Mucosa of descending colon (tissue), 3 donors: ENCODE measurements at regions not wholly inside any gene's neighbourhood (a gene's known extent, or its start where the extent isn't known, plus 50 kb on each side); places are given as distances from the start of the nearest gene placed in this dataset.

ENCODE experiments used
- ATAC-seq: fragments of 200-7000 bp; cut with Tn5 transposase; one replicate; pipeline ENCODE4 v1.9.1; 2020; ENCODE audit warnings: mild to moderate bottlenecking, moderate library complexity
- DNase-seq, 3 donors: peaks; one replicate each; pipeline ENCODE4 v3.0.0-alpha.2; 2020
- H3K36me3 ChIP-seq: fragments of 200-600 bp; one replicate; pipeline ENCODE4 v1.8.0; 2021; ENCODE audit warnings: low read depth, mild to moderate bottlenecking
- H3K4me1 ChIP-seq: fragments of 200-600 bp; one replicate; pipeline ENCODE4 v1.8.0; 2021; ENCODE audit warnings: low read depth, mild to moderate bottlenecking
- H3K4me3 ChIP-seq: fragments of 200-600 bp; one replicate; pipeline ENCODE4 v1.8.0; 2021; ENCODE audit warnings: mild to moderate bottlenecking
- H3K9me3 ChIP-seq: fragments of 200-600 bp; one replicate; pipeline ENCODE4 v1.8.0; 2021; ENCODE audit warnings: mild to moderate bottlenecking
- intact Hi-C, 2 donors: fragments of 100-400 bp; cut with DNase I in 1 of 2; cut with micrococcal nuclease in 1 of 2; formaldehyde crosslinking; loops; one replicate each; pipeline versions ENCODE4 v1.11.0 to v1.11.1; 2022; cut with DNase I, micrococcal nuclease
- TF ChIP-seq, protein P1 (sequence below): fragments of 200-600 bp; IDR thresholded peaks from one replicate; pipeline ENCODE4 v1.8.0; 2022; ENCODE audit warnings: antibody characterized with exemption, mild to moderate bottlenecking
- donor health status: DM: no; HTN: no; CAD: no; lungs with moderate emphysema.
- donor health status: DM: no; HTN: no; CAD: no.
- donor health status: DM: no; HTN: yes; CAD: no.

DNA sequence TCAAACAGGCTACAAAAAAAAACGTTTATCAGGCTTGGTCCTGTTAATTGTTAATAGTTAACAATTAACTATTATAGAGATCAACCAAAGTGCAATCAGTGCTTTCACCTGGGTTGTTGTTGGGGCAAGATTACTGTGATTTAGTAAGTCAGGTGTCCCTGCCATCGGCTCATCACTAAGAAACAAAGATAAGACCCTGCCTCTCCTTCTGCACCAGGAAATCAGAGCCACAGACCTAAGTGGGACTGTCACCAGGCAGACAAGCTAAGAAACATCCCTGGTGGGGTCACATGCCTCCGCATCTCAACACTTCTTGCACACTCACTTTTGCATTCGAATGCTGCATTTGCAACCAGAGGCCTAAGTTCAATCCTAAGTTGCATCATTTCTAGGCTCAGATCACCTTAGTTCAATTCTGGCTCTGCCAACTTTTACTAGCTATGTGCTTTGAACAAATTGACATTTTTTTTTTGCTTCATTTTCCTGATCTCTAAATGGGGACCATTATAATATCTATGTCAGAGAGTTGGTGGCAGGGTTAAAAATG, 298.9 kb upstream of the B3GAT1 start:
- TF ChIP-seq, protein P1, sequence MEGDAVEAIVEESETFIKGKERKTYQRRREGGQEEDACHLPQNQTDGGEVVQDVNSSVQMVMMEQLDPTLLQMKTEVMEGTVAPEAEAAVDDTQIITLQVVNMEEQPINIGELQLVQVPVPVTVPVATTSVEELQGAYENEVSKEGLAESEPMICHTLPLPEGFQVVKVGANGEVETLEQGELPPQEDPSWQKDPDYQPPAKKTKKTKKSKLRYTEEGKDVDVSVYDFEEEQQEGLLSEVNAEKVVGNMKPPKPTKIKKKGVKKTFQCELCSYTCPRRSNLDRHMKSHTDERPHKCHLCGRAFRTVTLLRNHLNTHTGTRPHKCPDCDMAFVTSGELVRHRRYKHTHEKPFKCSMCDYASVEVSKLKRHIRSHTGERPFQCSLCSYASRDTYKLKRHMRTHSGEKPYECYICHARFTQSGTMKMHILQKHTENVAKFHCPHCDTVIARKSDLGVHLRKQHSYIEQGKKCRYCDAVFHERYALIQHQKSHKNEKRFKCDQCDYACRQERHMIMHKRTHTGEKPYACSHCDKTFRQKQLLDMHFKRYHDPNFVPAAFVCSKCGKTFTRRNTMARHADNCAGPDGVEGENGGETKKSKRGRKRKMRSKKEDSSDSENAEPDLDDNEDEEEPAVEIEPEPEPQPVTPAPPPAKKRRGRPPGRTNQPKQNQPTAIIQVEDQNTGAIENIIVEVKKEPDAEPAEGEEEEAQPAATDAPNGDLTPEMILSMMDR, result no peak
- Histone ChIP-seq H3K36me3 (no peaks in the 10 kb centered on the region), H3K9me3 (no peaks in the 10 kb centered on the region), H3K4me1 (no peaks in the 10 kb centered on the region), H3K4me3 (no peak overlapping the region)
- ATAC-seq (no peak), DNase-seq (no peak)
- intact Hi-C loops, result no loop called here

DNA sequence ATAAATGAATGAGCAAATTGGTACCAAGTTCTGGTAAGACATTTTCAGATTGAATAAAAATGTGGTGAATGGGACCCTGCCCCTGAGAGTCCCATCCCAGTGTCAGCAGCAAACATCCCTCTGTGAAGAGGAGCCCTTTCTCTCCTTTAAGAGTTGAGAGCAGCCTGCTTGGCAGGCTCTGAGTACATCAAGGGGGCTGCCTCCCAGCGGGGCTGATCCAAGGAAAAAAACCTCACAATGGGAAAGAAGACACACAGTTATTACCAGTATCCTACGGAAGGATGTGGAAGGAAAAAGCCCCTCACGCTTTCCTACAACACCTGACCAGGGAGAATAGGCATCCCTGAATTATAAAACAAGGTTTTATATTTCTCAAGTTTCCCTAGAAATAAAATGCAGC, 293.8 kb upstream of the B3GAT1 start:
- DNase-seq, result no peak
- no peaks in the 10 kb centered on the region for H3K9me3 ChIP-seq
- H3K36me3 ChIP-seq, result no peaks in the 10 kb centered on the region
- no peaks in the 10 kb centered on the region for H3K4me1 ChIP-seq
- H3K4me3 ChIP-seq, result no peak overlapping the region
- TF ChIP-seq, protein P1, result no peak
- ATAC-seq, result no peak
- intact Hi-C loops, result no loop called here

DNA sequence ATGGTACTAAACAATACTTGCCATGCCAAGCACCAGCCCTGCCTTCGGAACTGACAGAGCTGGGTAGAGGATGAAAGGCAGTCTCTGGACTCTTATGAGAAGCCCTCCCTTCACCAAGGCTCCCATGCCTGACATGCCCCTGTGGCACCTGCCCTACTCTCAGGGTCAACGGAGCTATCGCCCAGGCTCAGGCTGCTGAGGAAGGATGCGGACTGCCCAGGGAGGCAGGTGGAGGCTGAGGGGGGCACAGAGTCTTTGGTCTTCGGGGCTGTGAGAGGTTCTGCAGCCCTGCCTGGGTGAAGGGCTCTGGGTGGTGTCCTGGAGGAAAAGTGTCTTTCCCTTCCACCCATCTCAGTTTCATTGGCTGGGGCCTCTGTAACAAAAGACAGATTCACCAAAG, 290.8 kb upstream of the B3GAT1 start:
- intact Hi-C loops, result no loop called here

DNA sequence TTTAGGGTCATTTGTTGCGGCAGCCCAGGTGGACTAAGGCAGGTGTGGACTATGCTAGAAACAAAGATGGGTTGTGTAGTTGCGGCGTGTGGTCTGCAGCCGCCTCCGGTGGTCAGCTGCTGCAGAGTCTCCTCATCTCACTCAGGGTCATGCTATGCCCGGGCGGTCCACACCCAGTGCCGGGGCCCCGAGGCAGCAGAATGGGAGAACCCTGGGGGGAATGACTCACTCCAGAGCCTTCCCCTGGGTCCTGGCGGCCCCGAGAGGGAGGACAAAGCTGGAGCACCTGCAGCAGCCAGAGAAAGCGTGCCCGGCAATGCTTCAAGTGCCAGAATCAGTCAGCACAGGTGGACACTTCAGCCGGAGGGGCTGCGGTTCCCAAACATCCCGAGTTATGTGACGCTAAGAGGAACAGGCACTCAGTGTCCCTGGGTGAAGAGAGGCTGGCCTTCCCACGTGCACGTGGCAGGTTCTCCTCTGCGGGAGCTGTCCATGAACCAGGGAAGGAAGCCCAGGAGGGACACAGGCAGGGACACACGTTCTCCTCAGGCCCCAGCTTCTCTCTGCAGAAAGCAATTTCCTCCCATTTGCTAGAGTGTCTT, 289.6 kb upstream of the B3GAT1 start:
- no peak overlapping the region for H3K4me3 ChIP-seq
- intact Hi-C loops, result no loop called here
- no peaks in the 10 kb centered on the region for H3K9me3 ChIP-seq
- no peak for ATAC-seq
- H3K36me3 ChIP-seq, result no peaks in the 10 kb centered on the region
- no peak for DNase-seq
- no peaks in the 10 kb centered on the region for H3K4me1 ChIP-seq
- TF ChIP-seq, protein P1, result no peak

More for the DNA sequence above, 290.8 kb upstream of the B3GAT1 start:
- ATAC-seq (no peak), DNase-seq (no peak)
- TF ChIP-seq, protein P1, result no peak
- Histone ChIP-seq H3K36me3 (no peaks in the 10 kb centered on the region), H3K4me1 (no peaks in the 10 kb centered on the region), H3K4me3 (no peak overlapping the region), H3K9me3 (no peaks in the 10 kb centered on the region)

DNA sequence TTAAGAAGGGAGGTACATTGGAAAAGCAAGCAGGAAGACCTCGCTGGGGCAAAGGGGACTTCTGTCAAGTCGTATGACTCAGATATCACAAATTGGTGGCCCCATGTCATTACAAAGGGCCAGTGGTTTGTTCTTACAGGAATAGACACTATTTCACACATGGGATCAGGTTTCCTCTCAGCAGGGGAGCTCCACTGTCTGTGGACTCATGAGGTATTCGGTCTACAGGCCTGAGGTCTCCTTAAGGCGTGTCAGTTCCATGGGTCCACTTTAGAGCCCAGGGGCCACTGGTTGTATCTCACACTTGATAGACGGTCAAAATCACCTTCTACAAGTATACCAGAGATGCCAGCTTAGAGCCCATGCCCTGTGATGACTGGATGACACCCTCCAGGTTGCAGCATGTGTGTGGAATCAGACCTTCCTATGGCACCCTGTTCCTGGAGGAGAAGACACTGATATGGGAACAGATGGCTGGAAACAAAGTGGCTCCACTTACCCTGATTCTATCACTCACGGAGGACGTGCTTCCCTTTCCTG, 288.1 kb upstream of the B3GAT1 start:
- Histone ChIP-seq H3K4me1 (no peaks in the 10 kb centered on the region), H3K4me3 (no peak overlapping the region), H3K36me3 (no peaks in the 10 kb centered on the region), H3K9me3 (no peaks in the 10 kb centered on the region)
- intact Hi-C loops, result no loop called here
- ATAC-seq (no peak), DNase-seq (no peak)
- TF ChIP-seq, protein P1, result no peak
